ENCODE measurements at regions not wholly inside any gene's neighbourhood (a gene's known extent, or its start where the extent isn't known, plus 50 kb on each side); places are given as distances from the start of the nearest gene placed in this dataset.

- no peak for TF ChIP-seq ZNF169 (tag by site-specific recombination; IDR thresholded peaks at IDR 0.05)
- TF ChIP-seq ZNF664 (tag by site-specific recombination; IDR thresholded peaks at IDR 0.05), result no peak
- TF ChIP-seq, protein P1, sequence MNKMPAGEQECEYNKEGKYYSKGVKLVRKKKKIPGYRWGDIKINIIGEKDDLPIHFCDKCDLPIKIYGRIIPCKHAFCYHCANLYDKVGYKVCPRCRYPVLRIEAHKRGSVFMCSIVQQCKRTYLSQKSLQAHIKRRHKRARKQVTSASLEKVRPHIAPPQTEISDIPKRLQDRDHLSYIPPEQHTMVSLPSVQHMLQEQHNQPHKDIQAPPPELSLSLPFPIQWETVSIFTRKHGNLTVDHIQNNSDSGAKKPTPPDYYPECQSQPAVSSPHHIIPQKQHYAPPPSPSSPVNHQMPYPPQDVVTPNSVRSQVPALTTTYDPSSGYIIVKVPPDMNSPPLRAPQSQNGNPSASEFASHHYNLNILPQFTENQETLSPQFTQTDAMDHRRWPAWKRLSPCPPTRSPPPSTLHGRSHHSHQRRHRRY (tag by site-specific recombination; IDR thresholded peaks at IDR 0.05), result no peak
These were observed 419.8 kb upstream of the SMC2 start (continued) for GRCh38 chr9:103674271-103674670.

DNA sequence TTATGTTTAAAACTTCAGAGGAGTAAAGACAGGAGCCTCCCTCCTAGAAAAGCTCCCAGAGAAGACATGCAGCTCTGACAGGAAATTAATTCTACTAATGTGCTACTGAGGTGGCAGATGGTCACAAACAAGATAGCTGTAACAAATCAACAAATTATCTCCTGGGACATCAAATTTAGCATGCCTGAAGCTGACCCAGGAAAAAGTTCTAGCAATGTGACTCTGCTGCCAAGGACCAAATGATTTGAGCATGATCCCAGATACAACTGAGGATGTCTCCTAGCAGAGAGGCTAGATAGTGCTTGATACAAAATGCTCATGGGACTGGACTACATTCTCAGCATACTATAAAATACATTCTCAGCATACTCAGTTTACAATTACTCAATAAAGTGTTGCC, 413.5 kb upstream of the SMC2 start:
- TF ChIP-seq ZNF202 (tag by site-specific recombination; IDR thresholded peaks at IDR 0.05; ENCODE audit: borderline replicate concordance) (no peak), ELK4 (IDR thresholded peaks at IDR 0.05; ENCODE audit: borderline replicate concordance, low read depth, low read length) (no peak), ZNF214 (tag by site-specific recombination; IDR thresholded peaks at IDR 0.05; ENCODE audit: borderline replicate concordance) (no peak), ZNF239 (tag by site-specific recombination; IDR thresholded peaks at IDR 0.05) (no peak), ZNF837 (tag by site-specific recombination; IDR thresholded peaks at IDR 0.05) (no peak), GLIS1 (tag by site-specific recombination; IDR thresholded peaks at IDR 0.05) (no peak)
- TF ChIP-seq, protein P2, sequence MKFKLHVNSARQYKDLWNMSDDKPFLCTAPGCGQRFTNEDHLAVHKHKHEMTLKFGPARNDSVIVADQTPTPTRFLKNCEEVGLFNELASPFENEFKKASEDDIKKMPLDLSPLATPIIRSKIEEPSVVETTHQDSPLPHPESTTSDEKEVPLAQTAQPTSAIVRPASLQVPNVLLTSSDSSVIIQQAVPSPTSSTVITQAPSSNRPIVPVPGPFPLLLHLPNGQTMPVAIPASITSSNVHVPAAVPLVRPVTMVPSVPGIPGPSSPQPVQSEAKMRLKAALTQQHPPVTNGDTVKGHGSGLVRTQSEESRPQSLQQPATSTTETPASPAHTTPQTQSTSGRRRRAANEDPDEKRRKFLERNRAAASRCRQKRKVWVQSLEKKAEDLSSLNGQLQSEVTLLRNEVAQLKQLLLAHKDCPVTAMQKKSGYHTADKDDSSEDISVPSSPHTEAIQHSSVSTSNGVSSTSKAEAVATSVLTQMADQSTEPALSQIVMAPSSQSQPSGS (tag by site-specific recombination; IDR thresholded peaks at IDR 0.05; ENCODE audit: low read depth), result no peak
- TF ChIP-seq, protein P3, sequence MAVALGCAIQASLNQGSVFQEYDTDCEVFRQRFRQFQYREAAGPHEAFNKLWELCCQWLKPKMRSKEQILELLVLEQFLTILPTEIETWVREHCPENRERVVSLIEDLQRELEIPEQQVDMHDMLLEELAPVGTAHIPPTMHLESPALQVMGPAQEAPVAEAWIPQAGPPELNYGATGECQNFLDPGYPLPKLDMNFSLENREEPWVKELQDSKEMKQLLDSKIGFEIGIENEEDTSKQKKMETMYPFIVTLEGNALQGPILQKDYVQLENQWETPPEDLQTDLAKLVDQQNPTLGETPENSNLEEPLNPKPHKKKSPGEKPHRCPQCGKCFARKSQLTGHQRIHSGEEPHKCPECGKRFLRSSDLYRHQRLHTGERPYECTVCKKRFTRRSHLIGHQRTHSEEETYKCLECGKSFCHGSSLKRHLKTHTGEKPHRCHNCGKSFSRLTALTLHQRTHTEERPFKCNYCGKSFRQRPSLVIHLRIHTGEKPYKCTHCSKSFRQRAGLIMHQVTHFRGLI (tag by site-specific recombination; IDR thresholded peaks at IDR 0.05), result no peak
- POLR2A ChIA-PET, result no interaction called here
- Histone ChIP-seq H3K27ac (ENCODE audit: extremely low read depth, low read depth, low read length) (no peak overlapping the region), H3K4me1 (ENCODE audit: control insufficient read depth, insufficient read depth, low read length) (no peaks in the 10 kb centered on the region), H3K36me3 (ENCODE audit: control insufficient read depth in 2 of 2, insufficient read depth in 1 of 2, low read length in 2 of 2) (no peaks in the 10 kb centered on the region), H3K9me3 (ENCODE audit: control insufficient read depth, insufficient read depth, low read depth, low read length) (no peaks in the 10 kb centered on the region), H3K4me3 (ENCODE audit: low read depth, low read length) (no peak overlapping the region)
- CTCF ChIA-PET, result no interaction called here

DNA sequence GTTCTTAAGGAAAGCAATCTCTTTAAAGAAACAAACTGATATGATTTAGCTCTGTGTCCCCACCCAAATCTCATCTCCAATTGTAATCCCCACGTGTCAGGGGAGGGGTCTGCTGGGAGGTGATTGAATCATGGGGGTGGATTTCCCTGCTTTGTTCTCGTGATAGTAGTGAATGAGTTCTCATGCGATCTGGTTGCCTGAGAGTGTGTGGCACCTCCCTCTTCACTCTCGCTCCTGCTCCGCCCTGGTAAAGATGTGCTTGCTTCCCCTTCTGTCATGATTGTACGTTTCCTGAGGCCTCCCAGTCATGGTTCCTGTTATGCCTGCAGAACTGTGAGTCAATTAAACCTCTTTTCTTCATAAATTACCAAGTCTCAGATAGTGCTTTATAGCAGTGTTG, 412.7 kb upstream of the SMC2 start:
- ChIA-PET CTCF (no interaction called here), POLR2A (no interaction called here)
- TF ChIP-seq ZNF585B (tag by site-specific recombination; IDR thresholded peaks at IDR 0.05) (no peak), ZNF626 (tag by site-specific recombination; IDR thresholded peaks at IDR 0.05) (no peak), SCRT1 (tag by site-specific recombination; IDR thresholded peaks at IDR 0.05; ENCODE audit: borderline replicate concordance) (no peak), ZNF416 (tag by site-specific recombination; IDR thresholded peaks at IDR 0.05) (no peak), YY1 (tag by site-specific recombination; IDR thresholded peaks at IDR 0.05) (no peak), ZSCAN23 (tag by site-specific recombination; IDR thresholded peaks at IDR 0.05) (no peak)
- TF ChIP-seq, protein P4, sequence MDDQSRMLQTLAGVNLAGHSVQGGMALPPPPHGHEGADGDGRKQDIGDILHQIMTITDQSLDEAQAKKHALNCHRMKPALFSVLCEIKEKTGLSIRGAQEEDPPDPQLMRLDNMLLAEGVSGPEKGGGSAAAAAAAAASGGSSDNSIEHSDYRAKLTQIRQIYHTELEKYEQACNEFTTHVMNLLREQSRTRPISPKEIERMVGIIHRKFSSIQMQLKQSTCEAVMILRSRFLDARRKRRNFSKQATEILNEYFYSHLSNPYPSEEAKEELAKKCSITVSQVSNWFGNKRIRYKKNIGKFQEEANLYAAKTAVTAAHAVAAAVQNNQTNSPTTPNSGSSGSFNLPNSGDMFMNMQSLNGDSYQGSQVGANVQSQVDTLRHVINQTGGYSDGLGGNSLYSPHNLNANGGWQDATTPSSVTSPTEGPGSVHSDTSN (CRISPR knock-in tag; IDR thresholded peaks at IDR 0.05), result no peak

More for the DNA sequence above, 412.7 kb upstream of the SMC2 start:
- Histone ChIP-seq H3K36me3 (ENCODE audit: control insufficient read depth in 2 of 2, insufficient read depth in 1 of 2, low read length in 2 of 2) (no peaks in the 10 kb centered on the region), H3K4me1 (ENCODE audit: control insufficient read depth, insufficient read depth, low read length) (no peaks in the 10 kb centered on the region), H3K27ac (ENCODE audit: extremely low read depth, low read depth, low read length) (no peak overlapping the region), H3K4me3 (ENCODE audit: low read depth, low read length) (no peak overlapping the region), H3K9me3 (ENCODE audit: control insufficient read depth, insufficient read depth, low read depth, low read length) (no peaks in the 10 kb centered on the region)
